Kidney glomerular epithelial cell (primary cell): ENCODE measurements at regions not wholly inside any gene's neighbourhood (a gene's known extent, or its start where the extent isn't known, plus 50 kb on each side); places are given as distances from the start of the nearest gene placed in this dataset.
"Not testable (repeated sequence)": the region's sequence is repeated elsewhere in the genome, so short reads cannot be mapped to it uniquely, and the experiment has no call there.

ENCODE experiments used
- DNase-seq: peaks from one replicate; lab custom pipeline; 2025; lab: John Stamatoyannopoulos, UW

- DNase-seq: no peak
These were observed 147.4 kb downstream of the CYP26A1 start for GRCh38 chr10:93221171-93221496.

- no peak for DNase-seq
These were observed 147.8 kb downstream of the CYP26A1 start for GRCh38 chr10:93221521-93221920.

- no peak for DNase-seq
These were observed 148.6 kb downstream of the CYP26A1 start for GRCh38 chr10:93222211-93222754.

GRCh38 chr10:93222876-93223275 lies 149.2 kb downstream of the CYP26A1 start:
- DNase-seq: no peak

GRCh38 chr10:93223336-93223735 lies 149.6 kb downstream of the CYP26A1 start:
- no peak for DNase-seq

GRCh38 chr10:93224005-93224779 lies 150.5 kb downstream of the CYP26A1 start:
- DNase-seq: no peak

- no peak for DNase-seq
These were observed 152.2 kb downstream of the CYP26A1 start for GRCh38 chr10:93225938-93226337.

- DNase-seq: no peak
These were observed 152.9 kb downstream of the CYP26A1 start for GRCh38 chr10:93226619-93227018.

- DNase-seq: not testable (repeated sequence)
These were observed 156.9 kb downstream of the CYP26A1 start for GRCh38 chr10:93230596-93230995.

GRCh38 chr10:93232159-93232558 lies 158.5 kb downstream of the CYP26A1 start:
- DNase-seq: not testable (repeated sequence)

- not testable (repeated sequence) for DNase-seq
These were observed 161.2 kb downstream of the CYP26A1 start for GRCh38 chr10:93234940-93235339.

GRCh38 chr10:93235686-93236085 lies 162.0 kb downstream of the CYP26A1 start:
- DNase-seq: no peak

- no peak for DNase-seq
These were observed 162.8 kb downstream of the CYP26A1 start for GRCh38 chr10:93236393-93237040.

- DNase-seq: no peak
These were observed 171.5 kb downstream of the CYP26A1 start for GRCh38 chr10:93245147-93245546.

GRCh38 chr10:93245779-93246178 lies 172.1 kb downstream of the CYP26A1 start:
- no peak for DNase-seq

- no peak for DNase-seq
These were observed 175.0 kb downstream of the CYP26A1 start for GRCh38 chr10:93248583-93249227.

GRCh38 chr10:93250010-93250409 lies 176.3 kb downstream of the CYP26A1 start:
- DNase-seq: no peak

- no peak for DNase-seq
These were observed 180.6 kb downstream of the CYP26A1 start for GRCh38 chr10:93254180-93254853.

GRCh38 chr10:93255546-93255945 lies 181.9 kb downstream of the CYP26A1 start:
- DNase-seq: no peak
